Dedifferentiated amniotic fluid mesenchymal stem cell (primary cell): ENCODE measurements at regions not wholly inside any gene's neighbourhood (a gene's known extent, or its start where the extent isn't known, plus 50 kb on each side); places are given as distances from the start of the nearest gene placed in this dataset.

Experiments used
- DNase-seq: peaks from one replicate; pipeline ENCODE4 v3.0.0-alpha.2; 2016; ENCODE audit errors: extremely low spot score

GRCh38 chr12:19947344-19947743 is 421.0 kb upstream of the PDE3A start:
- DNase-seq = no peak

GRCh38 chr12:19951664-19952063 is 416.7 kb upstream of the PDE3A start:
- DNase-seq = no peak

- no peak for DNase-seq
Measured at GRCh38 chr12:19953734-19954133, 414.6 kb upstream of the PDE3A start.

- DNase-seq = no peak
Measured at GRCh38 chr12:19954163-19954562, 414.2 kb upstream of the PDE3A start.

- DNase-seq = no peak
Measured at GRCh38 chr12:19957308-19958125, 410.8 kb upstream of the PDE3A start.

GRCh38 chr12:19958389-19958788 is 409.9 kb upstream of the PDE3A start:
- DNase-seq = no peak

- peak; percentile 38 for DNase-seq
Measured at GRCh38 chr12:19959353-19959752, 409.0 kb upstream of the PDE3A start.

- DNase-seq = no peak
Measured at GRCh38 chr12:19960527-19960926, 407.8 kb upstream of the PDE3A start.

- no peak for DNase-seq
Measured at GRCh38 chr12:19962192-19962591, 406.1 kb upstream of the PDE3A start.

GRCh38 chr12:19963972-19964371 is 404.4 kb upstream of the PDE3A start:
- no peak for DNase-seq

GRCh38 chr12:19964549-19964948 is 403.8 kb upstream of the PDE3A start:
- no peak for DNase-seq

GRCh38 chr12:19965196-19966038 is 402.9 kb upstream of the PDE3A start:
- no peak for DNase-seq

- no peak for DNase-seq
Measured at GRCh38 chr12:19967001-19967400, 401.3 kb upstream of the PDE3A start.

- peak; percentile 79 for DNase-seq
Measured at GRCh38 chr12:19967431-19967830, 400.9 kb upstream of the PDE3A start.

GRCh38 chr12:19970116-19970515 is 398.2 kb upstream of the PDE3A start:
- peak; percentile 86 for DNase-seq

GRCh38 chr12:19970821-19971220 is 397.5 kb upstream of the PDE3A start:
- DNase-seq = no peak

GRCh38 chr12:19971361-19972280 is 396.7 kb upstream of the PDE3A start:
- peak; percentile 55 for DNase-seq

- DNase-seq = no peak
Measured at GRCh38 chr12:19972325-19973288, 395.7 kb upstream of the PDE3A start.

GRCh38 chr12:19978193-19978592 is 390.1 kb upstream of the PDE3A start:
- DNase-seq = peak; percentile 83

- DNase-seq = no peak
Measured at GRCh38 chr12:19979584-19979983, 388.8 kb upstream of the PDE3A start.

GRCh38 chr12:19981944-19982343 is 386.4 kb upstream of the PDE3A start:
- no peak for DNase-seq
